IPS-18c (cell line): ENCODE measurements at regions not wholly inside any gene's neighbourhood (a gene's known extent, or its start where the extent isn't known, plus 50 kb on each side); places are given as distances from the start of the nearest gene placed in this dataset.
"Not testable (repeated sequence)": the region's sequence is repeated elsewhere in the genome, so short reads cannot be mapped to it uniquely, and the experiment has no call there.

Experiments used
- H3K4me3 ChIP-seq: 2 replicates; pipeline ENCODE4 v1.7.0; 2013; ENCODE audit warnings: low read depth, mild to moderate bottlenecking, low read length, moderate library complexity; ENCODE audit not compliant: insufficient read depth
- H3K9me3 ChIP-seq: one replicate; pipeline ENCODE4 v1.6.1; 2013; ENCODE audit warnings: mild to moderate bottlenecking, low read length, moderate library complexity; ENCODE audit not compliant: control insufficient read depth, insufficient read depth

GRCh38 chr9:62863319-62863718 lies 1673.5 kb downstream of the SPATA31A7 start:
- not testable (repeated sequence) for H3K4me3 ChIP-seq, H3K9me3 ChIP-seq

GRCh38 chr9:62863867-62864266 lies 1674.0 kb downstream of the SPATA31A7 start:
- H3K4me3 ChIP-seq, H3K9me3 ChIP-seq: not testable (repeated sequence)

- peak overlapping the region; percentile 46; the same call in 1 of the 2 replicates for H3K4me3 ChIP-seq
- not testable (repeated sequence) for H3K9me3 ChIP-seq
These were observed 1674.9 kb downstream of the SPATA31A7 start for GRCh38 chr9:62864481-62865469.

- H3K9me3 ChIP-seq, H3K4me3 ChIP-seq: not testable (repeated sequence)
These were observed 1679.2 kb downstream of the SPATA31A7 start for GRCh38 chr9:62869061-62869460.

- not testable (repeated sequence) for H3K4me3 ChIP-seq, H3K9me3 ChIP-seq
These were observed 1681.9 kb downstream of the SPATA31A7 start for GRCh38 chr9:62871765-62872164.

GRCh38 chr9:62874213-62874612 lies 1684.4 kb downstream of the SPATA31A7 start:
- H3K9me3 ChIP-seq, H3K4me3 ChIP-seq: not testable (repeated sequence)

GRCh38 chr9:62874745-62875599 lies 1685.1 kb downstream of the SPATA31A7 start:
- not testable (repeated sequence) for H3K9me3 ChIP-seq, H3K4me3 ChIP-seq

DNA sequence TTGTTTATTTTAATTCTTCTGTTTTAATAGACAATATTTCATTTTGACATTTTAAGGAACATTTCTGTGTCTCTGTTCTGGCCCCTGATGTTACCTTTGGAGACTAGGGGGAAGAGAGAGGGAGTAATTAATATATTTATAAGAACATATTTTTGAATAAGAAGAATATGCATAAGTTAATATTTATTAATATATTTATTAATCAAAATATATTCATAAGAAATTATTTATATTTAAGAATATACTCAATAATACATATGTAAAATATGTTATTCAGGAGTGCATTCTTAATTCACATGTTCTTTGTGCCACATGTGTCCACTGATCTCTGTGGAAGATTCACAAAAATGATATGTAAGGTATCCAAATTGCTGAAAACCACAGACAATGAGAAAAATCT lies 1687.7 kb downstream of the SPATA31A7 start:
- not testable (repeated sequence) for H3K4me3 ChIP-seq, H3K9me3 ChIP-seq

- H3K9me3 ChIP-seq, H3K4me3 ChIP-seq: not testable (repeated sequence)
These were observed 1688.2 kb downstream of the SPATA31A7 start for GRCh38 chr9:62877987-62878386.

DNA sequence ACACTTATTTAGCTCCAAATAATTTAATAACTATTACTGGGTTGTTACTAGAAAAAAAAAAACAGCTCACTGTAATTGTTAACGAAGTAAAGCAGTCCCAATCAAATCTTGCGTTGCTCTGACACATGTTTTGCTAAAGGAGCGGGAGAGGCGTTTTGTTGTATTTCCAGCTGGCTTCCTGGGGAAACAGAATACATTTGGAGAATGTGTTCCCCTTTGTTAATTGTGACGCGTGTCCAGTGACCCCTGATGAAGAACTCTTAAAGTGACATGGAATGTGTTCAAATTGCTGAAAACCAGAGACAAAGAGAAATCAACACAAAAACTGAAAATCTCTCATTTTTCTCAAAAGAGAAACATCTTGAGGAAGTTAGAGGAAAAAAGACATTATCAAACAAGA lies 1690.6 kb downstream of the SPATA31A7 start:
- not testable (repeated sequence) for H3K4me3 ChIP-seq, H3K9me3 ChIP-seq

GRCh38 chr9:62880971-62881370 lies 1691.1 kb downstream of the SPATA31A7 start:
- H3K4me3 ChIP-seq, H3K9me3 ChIP-seq: not testable (repeated sequence)

- H3K4me3 ChIP-seq, H3K9me3 ChIP-seq: not testable (repeated sequence)
These were observed 1692.0 kb downstream of the SPATA31A7 start for GRCh38 chr9:62881811-62882210.

DNA sequence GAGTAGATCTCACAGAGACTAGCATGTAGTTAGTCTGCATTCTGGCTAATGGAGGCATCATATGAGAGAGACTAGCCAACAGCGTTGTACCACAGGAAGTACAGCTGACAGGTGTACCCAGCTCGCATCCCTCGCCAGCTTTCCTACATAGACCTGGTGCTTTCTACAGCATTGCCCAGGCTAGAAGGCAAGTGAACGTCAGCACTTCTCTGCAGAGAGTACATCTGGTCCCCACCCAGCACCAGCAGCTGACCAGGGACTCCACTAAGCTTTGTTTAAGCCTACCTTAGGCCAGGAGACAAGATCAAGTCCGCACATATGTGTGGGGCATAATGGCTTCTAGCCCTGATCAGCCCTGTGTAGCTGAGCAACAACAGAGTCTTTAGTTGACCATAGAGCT lies 1692.9 kb downstream of the SPATA31A7 start:
- H3K4me3 ChIP-seq, H3K9me3 ChIP-seq: not testable (repeated sequence)

DNA sequence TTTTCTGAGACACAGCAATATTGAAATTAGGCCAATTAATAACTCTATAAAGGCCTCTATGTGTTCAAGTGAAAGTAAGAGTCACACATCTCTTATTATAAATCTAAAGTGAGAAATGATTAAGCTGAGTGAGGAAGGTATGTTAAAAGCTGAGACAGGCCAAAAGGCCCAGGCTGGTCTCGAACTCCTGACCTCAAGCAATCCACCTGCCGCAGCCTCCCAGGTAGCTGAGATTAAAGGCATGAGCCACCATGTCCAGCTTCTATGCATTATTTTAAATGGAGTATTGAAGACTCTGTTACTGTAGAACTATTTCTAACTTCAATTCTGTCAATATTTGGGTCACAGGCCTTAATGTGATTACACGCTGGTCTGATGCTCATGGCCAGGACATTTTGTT lies 1706.9 kb downstream of the SPATA31A7 start:
- H3K9me3 ChIP-seq, H3K4me3 ChIP-seq: not testable (repeated sequence)

- H3K4me3 ChIP-seq: peak overlapping the region; percentile 17; the same call in 1 of the 2 replicates
- H3K9me3 ChIP-seq: not testable (repeated sequence)
These were observed 1707.8 kb downstream of the SPATA31A7 start for GRCh38 chr9:62897411-62898225.

- H3K4me3 ChIP-seq, H3K9me3 ChIP-seq: not testable (repeated sequence)
These were observed 1709.8 kb downstream of the SPATA31A7 start for GRCh38 chr9:62899666-62900065.

- H3K4me3 ChIP-seq, H3K9me3 ChIP-seq: not testable (repeated sequence)
These were observed 1714.2 kb downstream of the SPATA31A7 start for GRCh38 chr9:62904061-62904460.
